WTC11 (cell line): ENCODE measurements at regions not wholly inside any gene's neighbourhood (a gene's known extent, or its start where the extent isn't known, plus 50 kb on each side); places are given as distances from the start of the nearest gene placed in this dataset.

Source experiments
- ATAC-seq: fragments of 200-7000 bp; cut with Tn5 transposase; 2 replicates; pipeline ENCODE4 v1.10.0; 2021; ENCODE audit warnings: mild to moderate bottlenecking, moderate library complexity
- CTCF ChIA-PET: fragments of 300-600 bp; sonication (Branson Sonifier 250); formaldehyde crosslinking; loops from one replicate; lab custom pipeline; 2021; ENCODE audit warnings: antibody characterized with exemption; lab: Charles Lee
- POLR2A ChIA-PET: fragments of 350-600 bp; sonication (Branson Sonifier 250); formaldehyde crosslinking; loops from one replicate; lab custom pipeline; 2021; ENCODE audit warnings: antibody characterized with exemption; lab: Charles Lee
- DNase-seq: peaks from one replicate; pipeline ENCODE4 v3.0.0; 2021; ENCODE audit warnings: low spot score
- H3K27ac Mint-ChIP-seq: 2 replicates; pipeline ENCODE4 v1.8.0; 2021; ENCODE audit warnings: mixed read lengths
- H3K27me3 Mint-ChIP-seq: 2 replicates; pipeline ENCODE4 v1.8.0; 2021; ENCODE audit warnings: low read depth, mild to moderate bottlenecking, moderate library complexity, mixed read lengths
- H3K36me3 Mint-ChIP-seq: 2 replicates; pipeline ENCODE4 v1.8.0; 2021; ENCODE audit warnings: mixed read lengths
- H3K4me1 Mint-ChIP-seq: 2 replicates; pipeline ENCODE4 v1.8.0; 2022; ENCODE audit warnings: mixed read lengths
- H3K4me3 Mint-ChIP-seq: 2 replicates; pipeline ENCODE4 v1.8.0; 2021; ENCODE audit warnings: mild to moderate bottlenecking, moderate library complexity, mixed read lengths
- H3K9me3 Mint-ChIP-seq: 2 replicates; pipeline ENCODE4 v1.8.0; 2021; ENCODE audit warnings: mixed read lengths
- CREB1 ChIP-seq: sonication (generic); formaldehyde crosslinking; IDR thresholded peaks from 2 replicates; pipeline ENCODE4 v1.8.0; 2023; ENCODE audit warnings: mild to moderate bottlenecking, missing genetic modification reagents
- EMX1 ChIP-seq: fragments of 250-450 bp; sonication (Bioruptor Pico); IDR thresholded peaks from 2 replicates; pipeline ENCODE4 v1.8.0; 2021; ENCODE audit warnings: mild to moderate bottlenecking
- ESRRA ChIP-seq: sonication (generic); formaldehyde crosslinking; IDR thresholded peaks from 2 replicates; pipeline ENCODE4 v1.8.1; 2022; ENCODE audit warnings: mild to moderate bottlenecking, missing genetic modification reagents, borderline replicate concordance
- FOXJ3 ChIP-seq: sonication (generic); formaldehyde crosslinking; IDR thresholded peaks from 2 replicates; pipeline ENCODE4 v1.9.0; 2021; ENCODE audit warnings: missing genetic modification reagents, mild to moderate bottlenecking, borderline replicate concordance
- FOXP1 ChIP-seq: sonication (generic); formaldehyde crosslinking; IDR thresholded peaks from 2 replicates; pipeline ENCODE4 v1.8.0; 2022; ENCODE audit warnings: missing genetic modification reagents, mild to moderate bottlenecking, moderate library complexity, borderline replicate concordance
- GABPB1 ChIP-seq: sonication (generic); formaldehyde crosslinking; IDR thresholded peaks from 2 replicates; pipeline ENCODE4 v1.8.1; 2023; ENCODE audit warnings: mild to moderate bottlenecking, missing genetic modification reagents
- GTF2I ChIP-seq: fragments of 250-450 bp; sonication (Bioruptor Pico); conservative IDR thresholded peaks from 2 replicates; pipeline ENCODE4 v1.4.0; 2021; ENCODE audit warnings: mild to moderate bottlenecking
- KAT7 ChIP-seq: sonication (generic); formaldehyde crosslinking; IDR thresholded peaks from 2 replicates; pipeline ENCODE4 v1.8.1; 2023; ENCODE audit warnings: missing genetic modification reagents, mild to moderate bottlenecking, borderline replicate concordance
- PRRX2 ChIP-seq: fragments of 250-450 bp; sonication (Bioruptor Pico); IDR thresholded peaks from 2 replicates; pipeline ENCODE4 v1.8.0; 2021; ENCODE audit warnings: mild to moderate bottlenecking
- SOX15 ChIP-seq: fragments of 250-450 bp; sonication (Bioruptor Pico); IDR thresholded peaks from 2 replicates; pipeline ENCODE4 v1.9.0; 2021; ENCODE audit warnings: mild to moderate bottlenecking
- TEAD1 ChIP-seq: sonication (generic); formaldehyde crosslinking; IDR thresholded peaks from 2 replicates; pipeline ENCODE4 v1.8.0; 2022; ENCODE audit warnings: mild to moderate bottlenecking, missing genetic modification reagents
- TEAD4 ChIP-seq: sonication (generic); formaldehyde crosslinking; IDR thresholded peaks from 2 replicates; pipeline ENCODE4 v1.8.0; 2022; ENCODE audit warnings: mild to moderate bottlenecking, missing genetic modification reagents
- ZBTB21 ChIP-seq: sonication (generic); formaldehyde crosslinking; IDR thresholded peaks from 2 replicates; pipeline ENCODE4 v1.8.1; 2023; ENCODE audit warnings: mild to moderate bottlenecking, missing genetic modification reagents, borderline replicate concordance
- ZNF232 ChIP-seq: sonication (generic); formaldehyde crosslinking; IDR thresholded peaks from 2 replicates; pipeline ENCODE4 v1.8.0; 2022; ENCODE audit warnings: mild to moderate bottlenecking, missing genetic modification reagents
- TF ChIP-seq, protein P1 (sequence below): sonication (generic); formaldehyde crosslinking; IDR thresholded peaks from 2 replicates; pipeline ENCODE4 v1.8.1; 2023; ENCODE audit warnings: mild to moderate bottlenecking, missing genetic modification reagents, moderate library complexity
- TF ChIP-seq, protein P2 (sequence below): sonication (generic); formaldehyde crosslinking; IDR thresholded peaks from 2 replicates; pipeline ENCODE4 v1.8.1; 2022; ENCODE audit warnings: mild to moderate bottlenecking, moderate library complexity, missing genetic modification reagents
- TF ChIP-seq, protein P3 (sequence below): sonication (generic); formaldehyde crosslinking; IDR thresholded peaks from 2 replicates; pipeline ENCODE4 v1.8.0; 2023; ENCODE audit warnings: mild to moderate bottlenecking, missing genetic modification reagents
- TF ChIP-seq, protein P4 (sequence below): sonication (generic); formaldehyde crosslinking; IDR thresholded peaks from 2 replicates; pipeline ENCODE4 v1.8.1; 2022; ENCODE audit warnings: low read depth, missing genetic modification reagents, borderline replicate concordance
- TF ChIP-seq, protein P5 (sequence below): fragments of 250-450 bp; sonication (Bioruptor Pico); IDR thresholded peaks from 2 replicates; pipeline ENCODE4 v2.1.2; 2022; ENCODE audit warnings: mild to moderate bottlenecking, moderate library complexity
- TF ChIP-seq, protein P6 (sequence below): sonication (generic); formaldehyde crosslinking; IDR thresholded peaks from 2 replicates; pipeline ENCODE4 v1.8.1; 2023; ENCODE audit warnings: mild to moderate bottlenecking, missing genetic modification reagents, borderline replicate concordance
- TF ChIP-seq, protein P7 (sequence below): sonication (generic); formaldehyde crosslinking; IDR thresholded peaks from 2 replicates; pipeline ENCODE4 v1.8.0; 2022; ENCODE audit warnings: mild to moderate bottlenecking, missing genetic modification reagents

DNA sequence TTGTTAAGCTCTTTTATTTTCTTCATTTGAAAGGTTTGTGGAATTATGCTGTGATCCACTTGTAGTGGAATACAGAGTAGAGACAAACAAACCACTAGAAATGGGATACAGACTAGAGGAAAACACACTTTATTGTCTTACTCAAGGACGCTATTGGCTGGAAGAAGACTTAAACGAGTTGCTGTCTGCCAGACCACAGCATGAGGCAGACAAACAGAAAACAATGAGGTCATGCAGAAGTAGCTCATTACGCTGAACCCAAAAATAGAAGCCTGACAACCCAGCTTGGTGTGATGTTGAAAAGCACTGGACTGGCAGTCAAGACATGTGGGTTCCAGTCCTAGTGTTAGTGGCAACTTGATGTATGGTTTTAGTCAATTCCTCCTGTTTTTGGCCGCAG is 62.4 kb upstream of the P3H2 start:
- DNase-seq (no peak), ATAC-seq (peak; percentile 53; the same call in 1 of the 2 replicates)
- no peak overlapping the region for H3K27ac Mint-ChIP-seq
- no peaks in the 10 kb centered on the region for H3K27me3 Mint-ChIP-seq
- H3K36me3 Mint-ChIP-seq: no peaks in the 10 kb centered on the region
- TF ChIP-seq, protein P1, sequence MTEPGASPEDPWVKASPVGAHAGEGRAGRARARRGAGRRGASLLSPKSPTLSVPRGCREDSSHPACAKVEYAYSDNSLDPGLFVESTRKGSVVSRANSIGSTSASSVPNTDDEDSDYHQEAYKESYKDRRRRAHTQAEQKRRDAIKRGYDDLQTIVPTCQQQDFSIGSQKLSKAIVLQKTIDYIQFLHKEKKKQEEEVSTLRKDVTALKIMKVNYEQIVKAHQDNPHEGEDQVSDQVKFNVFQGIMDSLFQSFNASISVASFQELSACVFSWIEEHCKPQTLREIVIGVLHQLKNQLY (CRISPR knock-in tag): no peak
- TF ChIP-seq, protein P2, sequence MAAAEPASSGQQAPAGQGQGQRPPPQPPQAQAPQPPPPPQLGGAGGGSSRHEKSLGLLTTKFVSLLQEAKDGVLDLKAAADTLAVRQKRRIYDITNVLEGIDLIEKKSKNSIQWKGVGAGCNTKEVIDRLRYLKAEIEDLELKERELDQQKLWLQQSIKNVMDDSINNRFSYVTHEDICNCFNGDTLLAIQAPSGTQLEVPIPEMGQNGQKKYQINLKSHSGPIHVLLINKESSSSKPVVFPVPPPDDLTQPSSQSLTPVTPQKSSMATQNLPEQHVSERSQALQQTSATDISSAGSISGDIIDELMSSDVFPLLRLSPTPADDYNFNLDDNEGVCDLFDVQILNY (CRISPR knock-in tag): no peak
- no peak overlapping the region for H3K4me3 Mint-ChIP-seq
- peaks cover 9% of the 10 kb centered on the region for H3K4me1 Mint-ChIP-seq
- H3K9me3 Mint-ChIP-seq: no peaks in the 10 kb centered on the region
- ChIA-PET CTCF (no interaction called here), POLR2A (no interaction called here)

DNA sequence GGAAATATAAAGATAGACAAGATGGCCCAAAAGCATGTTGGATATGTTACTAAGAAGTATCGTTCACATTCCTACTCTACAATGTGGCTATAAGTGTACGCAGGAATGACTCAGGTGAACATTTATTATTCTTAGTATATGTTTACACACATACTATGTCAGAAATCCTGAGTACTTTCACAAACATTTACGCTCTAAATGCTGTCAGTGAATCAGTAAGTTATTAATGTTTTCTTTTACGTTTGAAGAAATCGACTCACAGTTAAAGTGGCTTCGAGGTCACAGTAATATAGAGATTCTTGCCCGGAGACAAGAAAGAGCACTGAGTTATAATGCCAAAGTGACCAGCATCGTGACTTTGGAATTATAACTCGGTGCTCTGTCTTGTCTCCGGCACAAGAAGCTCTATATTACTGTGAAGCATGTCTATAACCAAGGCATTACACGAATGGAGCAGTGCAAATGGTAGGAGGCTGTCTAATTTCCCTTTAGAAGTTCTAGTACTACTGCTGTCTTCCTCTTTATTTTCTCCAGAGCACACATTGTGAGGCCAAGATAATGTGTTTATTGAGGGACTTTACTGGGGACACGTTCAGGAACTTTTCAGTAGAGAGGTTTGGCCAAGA is 61.8 kb upstream of the P3H2 start:
- DNase-seq (no peak), ATAC-seq (no peak)
- no peaks in the 10 kb centered on the region for H3K27me3 Mint-ChIP-seq
- H3K27ac Mint-ChIP-seq: no peak overlapping the region
- H3K4me3 Mint-ChIP-seq: no peak overlapping the region
- POLR2A ChIA-PET: no interaction called here
- CTCF ChIA-PET: no interaction called here
- TF ChIP-seq FOXP1 (no peak), TEAD4 (CRISPR knock-in tag) (no peak), GTF2I (CRISPR knock-in tag) (no peak), ZBTB21 (CRISPR knock-in tag) (no peak), GABPB1 (CRISPR knock-in tag) (no peak), KAT7 (CRISPR knock-in tag) (no peak), TEAD1 (no peak), PRRX2 (no peak)
- TF ChIP-seq, protein P3, sequence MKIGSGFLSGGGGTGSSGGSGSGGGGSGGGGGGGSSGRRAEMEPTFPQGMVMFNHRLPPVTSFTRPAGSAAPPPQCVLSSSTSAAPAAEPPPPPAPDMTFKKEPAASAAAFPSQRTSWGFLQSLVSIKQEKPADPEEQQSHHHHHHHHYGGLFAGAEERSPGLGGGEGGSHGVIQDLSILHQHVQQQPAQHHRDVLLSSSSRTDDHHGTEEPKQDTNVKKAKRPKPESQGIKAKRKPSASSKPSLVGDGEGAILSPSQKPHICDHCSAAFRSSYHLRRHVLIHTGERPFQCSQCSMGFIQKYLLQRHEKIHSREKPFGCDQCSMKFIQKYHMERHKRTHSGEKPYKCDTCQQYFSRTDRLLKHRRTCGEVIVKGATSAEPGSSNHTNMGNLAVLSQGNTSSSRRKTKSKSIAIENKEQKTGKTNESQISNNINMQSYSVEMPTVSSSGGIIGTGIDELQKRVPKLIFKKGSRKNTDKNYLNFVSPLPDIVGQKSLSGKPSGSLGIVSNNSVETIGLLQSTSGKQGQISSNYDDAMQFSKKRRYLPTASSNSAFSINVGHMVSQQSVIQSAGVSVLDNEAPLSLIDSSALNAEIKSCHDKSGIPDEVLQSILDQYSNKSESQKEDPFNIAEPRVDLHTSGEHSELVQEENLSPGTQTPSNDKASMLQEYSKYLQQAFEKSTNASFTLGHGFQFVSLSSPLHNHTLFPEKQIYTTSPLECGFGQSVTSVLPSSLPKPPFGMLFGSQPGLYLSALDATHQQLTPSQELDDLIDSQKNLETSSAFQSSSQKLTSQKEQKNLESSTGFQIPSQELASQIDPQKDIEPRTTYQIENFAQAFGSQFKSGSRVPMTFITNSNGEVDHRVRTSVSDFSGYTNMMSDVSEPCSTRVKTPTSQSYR (CRISPR knock-in tag): no peak
- TF ChIP-seq, protein P4, sequence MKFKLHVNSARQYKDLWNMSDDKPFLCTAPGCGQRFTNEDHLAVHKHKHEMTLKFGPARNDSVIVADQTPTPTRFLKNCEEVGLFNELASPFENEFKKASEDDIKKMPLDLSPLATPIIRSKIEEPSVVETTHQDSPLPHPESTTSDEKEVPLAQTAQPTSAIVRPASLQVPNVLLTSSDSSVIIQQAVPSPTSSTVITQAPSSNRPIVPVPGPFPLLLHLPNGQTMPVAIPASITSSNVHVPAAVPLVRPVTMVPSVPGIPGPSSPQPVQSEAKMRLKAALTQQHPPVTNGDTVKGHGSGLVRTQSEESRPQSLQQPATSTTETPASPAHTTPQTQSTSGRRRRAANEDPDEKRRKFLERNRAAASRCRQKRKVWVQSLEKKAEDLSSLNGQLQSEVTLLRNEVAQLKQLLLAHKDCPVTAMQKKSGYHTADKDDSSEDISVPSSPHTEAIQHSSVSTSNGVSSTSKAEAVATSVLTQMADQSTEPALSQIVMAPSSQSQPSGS (CRISPR knock-in tag): no peak
- TF ChIP-seq, protein P5, sequence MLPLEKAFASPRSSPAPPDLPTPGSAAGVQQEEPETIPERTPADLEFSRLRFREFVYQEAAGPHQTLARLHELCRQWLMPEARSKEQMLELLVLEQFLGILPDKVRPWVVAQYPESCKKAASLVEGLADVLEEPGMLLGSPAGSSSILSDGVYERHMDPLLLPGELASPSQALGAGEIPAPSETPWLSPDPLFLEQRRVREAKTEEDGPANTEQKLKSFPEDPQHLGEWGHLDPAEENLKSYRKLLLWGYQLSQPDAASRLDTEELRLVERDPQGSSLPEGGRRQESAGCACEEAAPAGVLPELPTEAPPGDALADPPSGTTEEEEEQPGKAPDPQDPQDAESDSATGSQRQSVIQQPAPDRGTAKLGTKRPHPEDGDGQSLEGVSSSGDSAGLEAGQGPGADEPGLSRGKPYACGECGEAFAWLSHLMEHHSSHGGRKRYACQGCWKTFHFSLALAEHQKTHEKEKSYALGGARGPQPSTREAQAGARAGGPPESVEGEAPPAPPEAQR (CRISPR knock-in tag): no peak
- no peaks in the 10 kb centered on the region for H3K9me3 Mint-ChIP-seq
- H3K4me1 Mint-ChIP-seq: peaks cover 9% of the 10 kb centered on the region
- H3K36me3 Mint-ChIP-seq: no peaks in the 10 kb centered on the region

DNA sequence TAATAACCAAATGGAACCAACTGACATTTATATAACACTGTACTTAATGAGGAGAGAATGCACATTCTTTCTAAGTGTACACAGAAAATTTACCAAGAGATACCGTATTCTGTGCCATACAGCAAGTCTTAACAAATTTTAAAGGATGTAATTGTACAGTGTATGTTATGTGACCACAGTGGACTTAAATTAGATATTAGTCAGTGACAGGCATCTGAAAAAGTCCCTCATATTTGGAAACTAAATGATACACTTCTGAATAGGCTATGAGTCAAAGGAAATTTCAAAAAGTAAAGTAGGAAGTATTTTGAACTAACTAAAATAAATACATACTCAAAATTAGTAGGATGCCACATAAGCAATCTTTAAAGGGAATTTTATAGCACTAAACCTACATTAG is 59.6 kb upstream of the P3H2 start:
- Mint-ChIP-seq H3K9me3 (peaks cover 9% of the 10 kb centered on the region), H3K4me1 (peaks cover 14% of the 10 kb centered on the region), H3K36me3 (no peaks in the 10 kb centered on the region), H3K4me3 (no peak overlapping the region), H3K27ac (no peak overlapping the region), H3K27me3 (no peaks in the 10 kb centered on the region)
- DNase-seq: no peak
- no peak for ATAC-seq
- POLR2A ChIA-PET: no interaction called here
- CTCF ChIA-PET: interaction anchor here (1.4 kb wide), 1 partner anchor 60 kb away, joined by 3 read pairs; the partner anchor contains the start of gene P3H2
- TF ChIP-seq FOXP1 (no peak), ESRRA (no peak), FOXJ3 (CRISPR knock-in tag) (no peak), SOX15 (no peak), ZNF232 (CRISPR knock-in tag) (no peak), CREB1 (CRISPR knock-in tag) (no peak), EMX1 (CRISPR knock-in tag) (no peak)
- TF ChIP-seq, protein P6, sequence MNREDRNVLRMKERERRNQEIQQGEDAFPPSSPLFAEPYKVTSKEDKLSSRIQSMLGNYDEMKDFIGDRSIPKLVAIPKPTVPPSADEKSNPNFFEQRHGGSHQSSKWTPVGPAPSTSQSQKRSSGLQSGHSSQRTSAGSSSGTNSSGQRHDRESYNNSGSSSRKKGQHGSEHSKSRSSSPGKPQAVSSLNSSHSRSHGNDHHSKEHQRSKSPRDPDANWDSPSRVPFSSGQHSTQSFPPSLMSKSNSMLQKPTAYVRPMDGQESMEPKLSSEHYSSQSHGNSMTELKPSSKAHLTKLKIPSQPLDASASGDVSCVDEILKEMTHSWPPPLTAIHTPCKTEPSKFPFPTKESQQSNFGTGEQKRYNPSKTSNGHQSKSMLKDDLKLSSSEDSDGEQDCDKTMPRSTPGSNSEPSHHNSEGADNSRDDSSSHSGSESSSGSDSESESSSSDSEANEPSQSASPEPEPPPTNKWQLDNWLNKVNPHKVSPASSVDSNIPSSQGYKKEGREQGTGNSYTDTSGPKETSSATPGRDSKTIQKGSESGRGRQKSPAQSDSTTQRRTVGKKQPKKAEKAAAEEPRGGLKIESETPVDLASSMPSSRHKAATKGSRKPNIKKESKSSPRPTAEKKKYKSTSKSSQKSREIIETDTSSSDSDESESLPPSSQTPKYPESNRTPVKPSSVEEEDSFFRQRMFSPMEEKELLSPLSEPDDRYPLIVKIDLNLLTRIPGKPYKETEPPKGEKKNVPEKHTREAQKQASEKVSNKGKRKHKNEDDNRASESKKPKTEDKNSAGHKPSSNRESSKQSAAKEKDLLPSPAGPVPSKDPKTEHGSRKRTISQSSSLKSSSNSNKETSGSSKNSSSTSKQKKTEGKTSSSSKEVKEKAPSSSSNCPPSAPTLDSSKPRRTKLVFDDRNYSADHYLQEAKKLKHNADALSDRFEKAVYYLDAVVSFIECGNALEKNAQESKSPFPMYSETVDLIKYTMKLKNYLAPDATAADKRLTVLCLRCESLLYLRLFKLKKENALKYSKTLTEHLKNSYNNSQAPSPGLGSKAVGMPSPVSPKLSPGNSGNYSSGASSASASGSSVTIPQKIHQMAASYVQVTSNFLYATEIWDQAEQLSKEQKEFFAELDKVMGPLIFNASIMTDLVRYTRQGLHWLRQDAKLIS (CRISPR knock-in tag): no peak
- TF ChIP-seq, protein P7, sequence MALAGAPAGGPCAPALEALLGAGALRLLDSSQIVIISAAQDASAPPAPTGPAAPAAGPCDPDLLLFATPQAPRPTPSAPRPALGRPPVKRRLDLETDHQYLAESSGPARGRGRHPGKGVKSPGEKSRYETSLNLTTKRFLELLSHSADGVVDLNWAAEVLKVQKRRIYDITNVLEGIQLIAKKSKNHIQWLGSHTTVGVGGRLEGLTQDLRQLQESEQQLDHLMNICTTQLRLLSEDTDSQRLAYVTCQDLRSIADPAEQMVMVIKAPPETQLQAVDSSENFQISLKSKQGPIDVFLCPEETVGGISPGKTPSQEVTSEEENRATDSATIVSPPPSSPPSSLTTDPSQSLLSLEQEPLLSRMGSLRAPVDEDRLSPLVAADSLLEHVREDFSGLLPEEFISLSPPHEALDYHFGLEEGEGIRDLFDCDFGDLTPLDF (CRISPR knock-in tag): no peak
